GM12878 (cell line): ENCODE measurements at regions not wholly inside any gene's neighbourhood (a gene's known extent, or its start where the extent isn't known, plus 50 kb on each side); places are given as distances from the start of the nearest gene placed in this dataset.

Source experiments
- ATAC-seq: fragments of 200-7000 bp; cut with Tn5 transposase; 3 replicates; pipeline ENCODE4 v1.9.1; 2020; ENCODE audit warnings: mild to moderate bottlenecking, moderate library complexity
- BruUV-seq: library from RNA; stranded (reverse); fragments of 400-500 nt; replicated peaks from 2 replicates; lab custom pipeline; 2021; lab: Mats Ljungman, UMichigan
- CTCF ChIA-PET: fragments of 300-600 bp; sonication (Branson Sonifier 250); formaldehyde crosslinking; extraction: SDS; loops from one replicate; lab custom pipeline; 2021; ENCODE audit warnings: inconsistent platforms; lab: Yijun Ruan, JAX
- POLR2A ChIA-PET: fragments of 350-600 bp; formaldehyde crosslinking; extraction: SDS; loops from one replicate; lab custom pipeline; 2021; ENCODE audit warnings: inconsistent platforms; lab: Charles Lee
- RAD21 ChIA-PET: fragments of 300-600 bp; sonication (Branson Sonifier 250); formaldehyde crosslinking; loops from one replicate; lab custom pipeline; 2023; ENCODE audit warnings: antibody characterized with exemption; ENCODE audit not compliant: unreplicated experiment; lab: Charles Lee
- SMC1A ChIA-PET: fragments of 300-600 bp; sonication (Branson Sonifier 250); formaldehyde crosslinking; loops from one replicate; lab custom pipeline; 2023; ENCODE audit not compliant: unreplicated experiment, uncharacterized antibody; lab: Charles Lee
- DNase-seq: peaks from one replicate; pipeline ENCODE4 v3.0.0-alpha.2; 2011; ENCODE audit warnings: low read depth, low spot score
- FAIRE-seq: peaks from 3 replicates; lab custom pipeline; 2011; peaks lifted over from hg19 to GRCh38; lab: Jason Lieb, UNC
- H2AFZ ChIP-seq: 2 replicates; pipeline ENCODE4 v1.6.0; 2011; ENCODE audit warnings: low read depth, low read length, control low read depth; ENCODE audit not compliant: control insufficient read depth
- H3K27ac ChIP-seq: 2 replicates; pipeline ENCODE4 v1.5.1; 2011; ENCODE audit warnings: control low read depth; ENCODE audit not compliant: control insufficient read depth, insufficient read depth
- H3K27me3 ChIP-seq, 2 experiments: replicated peaks in 1 of 2; 2 replicates each; pipeline versions ENCODE4 v1.6.0 to v1.6.1; 2011; ENCODE audit warnings: low read length in 1 of 2; ENCODE audit not compliant: control insufficient read depth in 2 of 2, insufficient read depth in 2 of 2
- H3K36me3 ChIP-seq, 2 experiments: 2 replicates each; pipeline ENCODE4 v1.5.1; 2011; ENCODE audit warnings: low read length in 1 of 2; ENCODE audit not compliant: control insufficient read depth in 2 of 2, insufficient read depth in 2 of 2
- H3K4me1 ChIP-seq: 2 replicates; pipeline ENCODE4 v1.6.1; 2011; ENCODE audit warnings: mild to moderate bottlenecking, low read length, moderate library complexity, mixed read lengths; ENCODE audit not compliant: control insufficient read depth, insufficient read depth
- H3K4me2 ChIP-seq: 2 replicates; pipeline ENCODE4 v1.6.0; 2011; ENCODE audit warnings: control low read depth; ENCODE audit not compliant: control insufficient read depth, insufficient read depth
- H3K4me3 ChIP-seq: fragments of 200-600 bp; sonication (generic); 2 replicates; pipeline ENCODE4 v1.5.1; 2016
- H3K79me2 ChIP-seq: 2 replicates; pipeline ENCODE4 v1.6.0; 2011; ENCODE audit warnings: low read length; ENCODE audit not compliant: control insufficient read depth, insufficient read depth
- H3K9ac ChIP-seq: 2 replicates; pipeline ENCODE4 v1.8.0; 2011; ENCODE audit warnings: low read length, control low read depth, mixed read lengths; ENCODE audit not compliant: control insufficient read depth, insufficient read depth
- H3K9me3 ChIP-seq: replicated peaks from 3 replicates; pipeline ENCODE4 v1.5.1; 2011; ENCODE audit warnings: mild to moderate bottlenecking, low read length; ENCODE audit not compliant: control insufficient read depth, insufficient read depth
- H4K20me1 ChIP-seq: 2 replicates; pipeline ENCODE4 v1.6.0; 2011; ENCODE audit not compliant: control insufficient read depth, insufficient read depth
- BMI1 ChIP-seq: fragments of 450-650 bp; IDR thresholded peaks from 2 replicates; pipeline ENCODE4 v1.6.1; 2016; ENCODE audit warnings: mild to moderate bottlenecking, moderate library complexity, borderline replicate concordance
- CBX5 ChIP-seq: sonication (generic); IDR thresholded peaks from 2 replicates; pipeline ENCODE4 v1.6.1; 2016; ENCODE audit warnings: low read depth, moderate library complexity, mild to moderate bottlenecking, inconsistent platforms
- CREM ChIP-seq: IDR thresholded peaks from 2 replicates; pipeline ENCODE4 v1.6.1; 2014; ENCODE audit warnings: antibody characterized with exemption, low read depth
- EGR1 ChIP-seq, 2 experiments: IDR thresholded peaks; 1 replicate in 1 of 2; 2 replicates in 1 of 2; pipeline ENCODE4 v1.6.1; 2011 to 2012; ENCODE audit warnings: low read depth in 2 of 2, low read length in 2 of 2, borderline replicate concordance in 1 of 2, mild to moderate bottlenecking in 1 of 2, moderate library complexity in 1 of 2
- IKZF2 ChIP-seq, 2 experiments: fragments of 450-650 bp; IDR thresholded peaks; 2 replicates each; pipeline ENCODE4 v1.6.1; 2017; ENCODE audit warnings: mild to moderate bottlenecking in 2 of 2, moderate library complexity in 2 of 2
- LARP7 ChIP-seq: fragments of 450-650 bp; IDR thresholded peaks from 2 replicates; pipeline ENCODE4 v1.6.1; 2017; ENCODE audit warnings: mild to moderate bottlenecking
- PAX5 ChIP-seq: IDR thresholded peaks from 2 replicates; pipeline ENCODE4 v1.6.1; 2011; ENCODE audit warnings: low read depth, low read length, borderline replicate concordance
- PAX8 ChIP-seq: fragments of 450-650 bp; IDR thresholded peaks from 2 replicates; pipeline ENCODE4 v1.6.1; 2017; ENCODE audit warnings: mild to moderate bottlenecking, moderate library complexity
- SMAD5 ChIP-seq: IDR thresholded peaks from 2 replicates; pipeline ENCODE4 v1.6.1; 2016; ENCODE audit warnings: antibody characterized with exemption, low read depth
- TARDBP ChIP-seq: IDR thresholded peaks from 2 replicates; pipeline ENCODE4 v1.6.1; 2016; ENCODE audit warnings: borderline replicate concordance
- TCF7 ChIP-seq: IDR thresholded peaks from 2 replicates; pipeline ENCODE4 v1.6.1; 2014; ENCODE audit warnings: antibody characterized with exemption, borderline replicate concordance
- ZSCAN29 ChIP-seq: fragments of 450-650 bp; IDR thresholded peaks from 2 replicates; pipeline ENCODE4 v1.6.1; 2017; ENCODE audit warnings: mild to moderate bottlenecking, moderate library complexity
- WGBS: methylation state at CpG from one replicate; pipeline ENCODE4 v1.1.6; 2016; ENCODE audit warnings: low lambda C conversion rate; ENCODE audit not compliant: insufficient replicate concordance, insufficient coverage; ENCODE audit errors: missing lambda C conversion rate; 5-methylcytosine and 5-hydroxymethylcytosine counted together
- in situ Hi-C: fragments of 300-500 bp; cut with MboI; formaldehyde crosslinking; loops from 9 replicates; pipeline ENCODE4 v1.14.3; 2018; ENCODE audit warnings: mixed read lengths
- intact Hi-C: fragments of 100-400 bp; cut with micrococcal nuclease; formaldehyde crosslinking; loops from one replicate; pipeline ENCODE4 v1.14.2; 2022; ENCODE audit not compliant: unreplicated experiment
- TF ChIP-seq, protein P1 (sequence below): fragments of 450-650 bp; IDR thresholded peaks from 2 replicates; pipeline ENCODE4 v1.6.1; 2017; ENCODE audit warnings: antibody characterized with exemption, mild to moderate bottlenecking, moderate library complexity
- TF ChIP-seq, protein P2 (sequence below): fragments of 450-650 bp; IDR thresholded peaks from 2 replicates; pipeline ENCODE4 v1.6.1; 2016; ENCODE audit warnings: mild to moderate bottlenecking

DNA sequence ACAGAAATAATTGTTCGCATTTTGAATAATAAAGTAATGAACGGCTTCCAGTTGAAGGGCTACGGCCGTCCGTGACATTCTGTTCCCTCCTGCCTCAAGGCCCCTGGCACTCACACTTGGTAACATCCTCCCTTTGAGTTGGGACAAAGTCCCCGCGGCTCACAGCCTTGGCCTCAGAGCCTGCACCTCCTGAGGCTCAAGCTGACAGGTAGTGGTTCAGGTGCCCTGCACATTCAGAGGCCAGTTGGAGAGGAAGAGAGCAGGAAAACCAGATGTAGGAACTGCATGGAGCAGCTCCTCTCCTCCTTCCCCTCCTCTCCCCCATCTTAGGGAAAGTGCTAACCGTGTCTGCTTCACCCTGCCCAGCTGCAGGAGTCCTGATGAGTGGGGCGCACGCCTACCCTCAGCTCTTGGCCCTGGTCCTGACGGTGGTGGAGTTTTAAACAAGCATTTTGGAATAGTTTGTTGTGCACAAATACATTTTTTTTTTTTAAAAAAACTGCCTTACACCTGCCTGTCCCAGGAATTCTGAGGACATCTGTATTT lies 393.1 kb downstream of the SMOC2 start:
- no peaks in the 10 kb centered on the region for H3K79me2 ChIP-seq
- ChIA-PET SMC1A (no interaction called here), POLR2A (no interaction called here), CTCF (no interaction called here), RAD21 (no interaction called here)
- in situ Hi-C loops (no loop called here), intact Hi-C loops (no loop called here)
- ATAC-seq (no peak), DNase-seq (no peak), FAIRE-seq (no peak)
- no peak overlapping the region for H3K27ac ChIP-seq
- no peak overlapping the region for H2AFZ ChIP-seq
- no peaks in the 10 kb centered on the region for H4K20me1 ChIP-seq
- TF ChIP-seq ZSCAN29 (no peak), PAX8 (no peak), CBX5 (no peak), EGR1 (IDR thresholded peaks at IDR 0.05; ENCODE audit: borderline replicate concordance in 1 of 2, low read depth in 2 of 2, low read length in 2 of 2) (no peak), SMAD5 (no peak), LARP7 (no peak), TCF7 (no peak), IKZF2 (IDR thresholded peaks at IDR 0.05) (no peak), PAX5 (no peak), BMI1 (no peak), CREM (no peak), TARDBP (no peak)
- TF ChIP-seq, protein P1, sequence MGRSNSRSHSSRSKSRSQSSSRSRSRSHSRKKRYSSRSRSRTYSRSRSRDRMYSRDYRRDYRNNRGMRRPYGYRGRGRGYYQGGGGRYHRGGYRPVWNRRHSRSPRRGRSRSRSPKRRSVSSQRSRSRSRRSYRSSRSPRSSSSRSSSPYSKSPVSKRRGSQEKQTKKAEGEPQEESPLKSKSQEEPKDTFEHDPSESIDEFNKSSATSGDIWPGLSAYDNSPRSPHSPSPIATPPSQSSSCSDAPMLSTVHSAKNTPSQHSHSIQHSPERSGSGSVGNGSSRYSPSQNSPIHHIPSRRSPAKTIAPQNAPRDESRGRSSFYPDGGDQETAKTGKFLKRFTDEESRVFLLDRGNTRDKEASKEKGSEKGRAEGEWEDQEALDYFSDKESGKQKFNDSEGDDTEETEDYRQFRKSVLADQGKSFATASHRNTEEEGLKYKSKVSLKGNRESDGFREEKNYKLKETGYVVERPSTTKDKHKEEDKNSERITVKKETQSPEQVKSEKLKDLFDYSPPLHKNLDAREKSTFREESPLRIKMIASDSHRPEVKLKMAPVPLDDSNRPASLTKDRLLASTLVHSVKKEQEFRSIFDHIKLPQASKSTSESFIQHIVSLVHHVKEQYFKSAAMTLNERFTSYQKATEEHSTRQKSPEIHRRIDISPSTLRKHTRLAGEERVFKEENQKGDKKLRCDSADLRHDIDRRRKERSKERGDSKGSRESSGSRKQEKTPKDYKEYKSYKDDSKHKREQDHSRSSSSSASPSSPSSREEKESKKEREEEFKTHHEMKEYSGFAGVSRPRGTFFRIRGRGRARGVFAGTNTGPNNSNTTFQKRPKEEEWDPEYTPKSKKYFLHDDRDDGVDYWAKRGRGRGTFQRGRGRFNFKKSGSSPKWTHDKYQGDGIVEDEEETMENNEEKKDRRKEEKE: no peak
- TF ChIP-seq, protein P2, sequence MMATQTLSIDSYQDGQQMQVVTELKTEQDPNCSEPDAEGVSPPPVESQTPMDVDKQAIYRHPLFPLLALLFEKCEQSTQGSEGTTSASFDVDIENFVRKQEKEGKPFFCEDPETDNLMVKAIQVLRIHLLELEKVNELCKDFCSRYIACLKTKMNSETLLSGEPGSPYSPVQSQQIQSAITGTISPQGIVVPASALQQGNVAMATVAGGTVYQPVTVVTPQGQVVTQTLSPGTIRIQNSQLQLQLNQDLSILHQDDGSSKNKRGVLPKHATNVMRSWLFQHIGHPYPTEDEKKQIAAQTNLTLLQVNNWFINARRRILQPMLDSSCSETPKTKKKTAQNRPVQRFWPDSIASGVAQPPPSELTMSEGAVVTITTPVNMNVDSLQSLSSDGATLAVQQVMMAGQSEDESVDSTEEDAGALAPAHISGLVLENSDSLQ: no peak
- no peaks in the 10 kb centered on the region for H3K36me3 ChIP-seq
- H3K4me1 ChIP-seq: no peaks in the 10 kb centered on the region
- H3K4me2 ChIP-seq: no peak overlapping the region
- no TSS peak for BruUV-seq
- no peak overlapping the region for H3K9ac ChIP-seq
- H3K27me3 ChIP-seq: no peaks in the 10 kb centered on the region
- 36% methylated on average over 11 of the region's 11 CpGs for WGBS
- no peak overlapping the region for H3K4me3 ChIP-seq
- no peaks in the 10 kb centered on the region for H3K9me3 ChIP-seq
